ENCODE measurements at regions not wholly inside any gene's neighbourhood (a gene's known extent, or its start where the extent isn't known, plus 50 kb on each side); places are given as distances from the start of the nearest gene placed in this dataset.

DNA sequence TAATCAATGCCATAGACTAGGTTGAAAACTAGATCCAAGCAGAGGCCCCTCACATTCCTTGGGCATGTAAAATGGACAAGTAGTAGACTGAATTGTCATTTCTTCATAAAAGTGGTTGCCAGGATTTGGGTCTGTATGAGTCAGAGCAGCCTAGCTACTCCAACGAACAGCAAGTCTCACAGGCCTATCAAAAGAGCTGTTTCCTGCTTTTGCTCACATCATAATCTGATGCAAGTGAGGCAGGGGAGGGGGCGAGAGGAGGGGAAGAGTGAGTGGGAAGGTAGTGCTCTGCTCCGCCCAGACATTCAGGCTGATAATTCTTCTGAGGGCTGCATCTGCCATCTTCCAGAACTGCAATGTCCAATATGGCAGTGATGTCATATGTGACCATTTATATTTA is 228.9 kb upstream of the PRICKLE2 start:
- ATAC-seq: no peak

More for the DNA sequence above, 228.9 kb upstream of the PRICKLE2 start:
- no peak overlapping the region for H2AFZ ChIP-seq (ENCODE audit: low read depth, low read length)
- no peak for DNase-seq (ENCODE audit: extremely low read depth in 1 of 4, low spot score in 3 of 4)
- H3K27ac ChIP-seq (ENCODE audit: extremely low read depth, low read depth, low read length): no peak overlapping the region
- ChIA-PET CTCF (ENCODE audit: low intra/inter-chr PET ratio) (no interaction called here), POLR2A (no interaction called here)
- no peaks in the 10 kb centered on the region for H3K9me1 ChIP-seq (ENCODE audit: control insufficient read depth, insufficient read depth, low read length)
- no peaks in the 10 kb centered on the region for H3K79me2 ChIP-seq (ENCODE audit: control insufficient read depth, insufficient read depth, low read length)
- H3K4me2 ChIP-seq (ENCODE audit: insufficient read depth, low read length): no peak overlapping the region
- H3K36me3 ChIP-seq (ENCODE audit: control insufficient read depth, insufficient read depth, low read length): no peaks in the 10 kb centered on the region
- FAIRE-seq: no peak
- H3K4me1 ChIP-seq (replicated peaks in 1 of 2; ENCODE audit: control insufficient read depth in 2 of 2, insufficient read depth in 2 of 2, low read length in 2 of 2): no peaks in the 10 kb centered on the region
- TF ChIP-seq, protein P1, sequence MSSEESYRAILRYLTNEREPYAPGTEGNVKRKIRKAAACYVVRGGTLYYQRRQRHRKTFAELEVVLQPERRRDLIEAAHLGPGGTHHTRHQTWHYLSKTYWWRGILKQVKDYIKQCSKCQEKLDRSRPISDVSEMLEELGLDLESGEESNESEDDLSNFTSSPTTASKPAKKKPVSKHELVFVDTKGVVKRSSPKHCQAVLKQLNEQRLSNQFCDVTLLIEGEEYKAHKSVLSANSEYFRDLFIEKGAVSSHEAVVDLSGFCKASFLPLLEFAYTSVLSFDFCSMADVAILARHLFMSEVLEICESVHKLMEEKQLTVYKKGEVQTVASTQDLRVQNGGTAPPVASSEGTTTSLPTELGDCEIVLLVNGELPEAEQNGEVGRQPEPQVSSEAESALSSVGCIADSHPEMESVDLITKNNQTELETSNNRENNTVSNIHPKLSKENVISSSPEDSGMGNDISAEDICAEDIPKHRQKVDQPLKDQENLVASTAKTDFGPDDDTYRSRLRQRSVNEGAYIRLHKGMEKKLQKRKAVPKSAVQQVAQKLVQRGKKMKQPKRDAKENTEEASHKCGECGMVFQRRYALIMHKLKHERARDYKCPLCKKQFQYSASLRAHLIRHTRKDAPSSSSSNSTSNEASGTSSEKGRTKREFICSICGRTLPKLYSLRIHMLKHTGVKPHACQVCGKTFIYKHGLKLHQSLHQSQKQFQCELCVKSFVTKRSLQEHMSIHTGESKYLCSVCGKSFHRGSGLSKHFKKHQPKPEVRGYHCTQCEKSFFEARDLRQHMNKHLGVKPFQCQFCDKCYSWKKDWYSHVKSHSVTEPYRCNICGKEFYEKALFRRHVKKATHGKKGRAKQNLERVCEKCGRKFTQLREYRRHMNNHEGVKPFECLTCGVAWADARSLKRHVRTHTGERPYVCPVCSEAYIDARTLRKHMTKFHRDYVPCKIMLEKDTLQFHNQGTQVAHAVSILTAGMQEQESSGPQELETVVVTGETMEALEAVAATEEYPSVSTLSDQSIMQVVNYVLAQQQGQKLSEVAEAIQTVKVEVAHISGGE (CRISPR knock-in tag; IDR thresholded peaks at IDR 0.05): peak in 1 of 3 experiments; percentile 71; a peak in 2 of 6 replicates
- no peak for TF ChIP-seq SNIP1 (IDR thresholded peaks at IDR 0.05; ENCODE audit: low read depth)
- TF ChIP-seq MYNN (IDR thresholded peaks at IDR 0.05): no peak
- no peak for TF ChIP-seq MYNN (CRISPR knock-in tag; IDR thresholded peaks at IDR 0.05)
- TF ChIP-seq, protein P2, sequence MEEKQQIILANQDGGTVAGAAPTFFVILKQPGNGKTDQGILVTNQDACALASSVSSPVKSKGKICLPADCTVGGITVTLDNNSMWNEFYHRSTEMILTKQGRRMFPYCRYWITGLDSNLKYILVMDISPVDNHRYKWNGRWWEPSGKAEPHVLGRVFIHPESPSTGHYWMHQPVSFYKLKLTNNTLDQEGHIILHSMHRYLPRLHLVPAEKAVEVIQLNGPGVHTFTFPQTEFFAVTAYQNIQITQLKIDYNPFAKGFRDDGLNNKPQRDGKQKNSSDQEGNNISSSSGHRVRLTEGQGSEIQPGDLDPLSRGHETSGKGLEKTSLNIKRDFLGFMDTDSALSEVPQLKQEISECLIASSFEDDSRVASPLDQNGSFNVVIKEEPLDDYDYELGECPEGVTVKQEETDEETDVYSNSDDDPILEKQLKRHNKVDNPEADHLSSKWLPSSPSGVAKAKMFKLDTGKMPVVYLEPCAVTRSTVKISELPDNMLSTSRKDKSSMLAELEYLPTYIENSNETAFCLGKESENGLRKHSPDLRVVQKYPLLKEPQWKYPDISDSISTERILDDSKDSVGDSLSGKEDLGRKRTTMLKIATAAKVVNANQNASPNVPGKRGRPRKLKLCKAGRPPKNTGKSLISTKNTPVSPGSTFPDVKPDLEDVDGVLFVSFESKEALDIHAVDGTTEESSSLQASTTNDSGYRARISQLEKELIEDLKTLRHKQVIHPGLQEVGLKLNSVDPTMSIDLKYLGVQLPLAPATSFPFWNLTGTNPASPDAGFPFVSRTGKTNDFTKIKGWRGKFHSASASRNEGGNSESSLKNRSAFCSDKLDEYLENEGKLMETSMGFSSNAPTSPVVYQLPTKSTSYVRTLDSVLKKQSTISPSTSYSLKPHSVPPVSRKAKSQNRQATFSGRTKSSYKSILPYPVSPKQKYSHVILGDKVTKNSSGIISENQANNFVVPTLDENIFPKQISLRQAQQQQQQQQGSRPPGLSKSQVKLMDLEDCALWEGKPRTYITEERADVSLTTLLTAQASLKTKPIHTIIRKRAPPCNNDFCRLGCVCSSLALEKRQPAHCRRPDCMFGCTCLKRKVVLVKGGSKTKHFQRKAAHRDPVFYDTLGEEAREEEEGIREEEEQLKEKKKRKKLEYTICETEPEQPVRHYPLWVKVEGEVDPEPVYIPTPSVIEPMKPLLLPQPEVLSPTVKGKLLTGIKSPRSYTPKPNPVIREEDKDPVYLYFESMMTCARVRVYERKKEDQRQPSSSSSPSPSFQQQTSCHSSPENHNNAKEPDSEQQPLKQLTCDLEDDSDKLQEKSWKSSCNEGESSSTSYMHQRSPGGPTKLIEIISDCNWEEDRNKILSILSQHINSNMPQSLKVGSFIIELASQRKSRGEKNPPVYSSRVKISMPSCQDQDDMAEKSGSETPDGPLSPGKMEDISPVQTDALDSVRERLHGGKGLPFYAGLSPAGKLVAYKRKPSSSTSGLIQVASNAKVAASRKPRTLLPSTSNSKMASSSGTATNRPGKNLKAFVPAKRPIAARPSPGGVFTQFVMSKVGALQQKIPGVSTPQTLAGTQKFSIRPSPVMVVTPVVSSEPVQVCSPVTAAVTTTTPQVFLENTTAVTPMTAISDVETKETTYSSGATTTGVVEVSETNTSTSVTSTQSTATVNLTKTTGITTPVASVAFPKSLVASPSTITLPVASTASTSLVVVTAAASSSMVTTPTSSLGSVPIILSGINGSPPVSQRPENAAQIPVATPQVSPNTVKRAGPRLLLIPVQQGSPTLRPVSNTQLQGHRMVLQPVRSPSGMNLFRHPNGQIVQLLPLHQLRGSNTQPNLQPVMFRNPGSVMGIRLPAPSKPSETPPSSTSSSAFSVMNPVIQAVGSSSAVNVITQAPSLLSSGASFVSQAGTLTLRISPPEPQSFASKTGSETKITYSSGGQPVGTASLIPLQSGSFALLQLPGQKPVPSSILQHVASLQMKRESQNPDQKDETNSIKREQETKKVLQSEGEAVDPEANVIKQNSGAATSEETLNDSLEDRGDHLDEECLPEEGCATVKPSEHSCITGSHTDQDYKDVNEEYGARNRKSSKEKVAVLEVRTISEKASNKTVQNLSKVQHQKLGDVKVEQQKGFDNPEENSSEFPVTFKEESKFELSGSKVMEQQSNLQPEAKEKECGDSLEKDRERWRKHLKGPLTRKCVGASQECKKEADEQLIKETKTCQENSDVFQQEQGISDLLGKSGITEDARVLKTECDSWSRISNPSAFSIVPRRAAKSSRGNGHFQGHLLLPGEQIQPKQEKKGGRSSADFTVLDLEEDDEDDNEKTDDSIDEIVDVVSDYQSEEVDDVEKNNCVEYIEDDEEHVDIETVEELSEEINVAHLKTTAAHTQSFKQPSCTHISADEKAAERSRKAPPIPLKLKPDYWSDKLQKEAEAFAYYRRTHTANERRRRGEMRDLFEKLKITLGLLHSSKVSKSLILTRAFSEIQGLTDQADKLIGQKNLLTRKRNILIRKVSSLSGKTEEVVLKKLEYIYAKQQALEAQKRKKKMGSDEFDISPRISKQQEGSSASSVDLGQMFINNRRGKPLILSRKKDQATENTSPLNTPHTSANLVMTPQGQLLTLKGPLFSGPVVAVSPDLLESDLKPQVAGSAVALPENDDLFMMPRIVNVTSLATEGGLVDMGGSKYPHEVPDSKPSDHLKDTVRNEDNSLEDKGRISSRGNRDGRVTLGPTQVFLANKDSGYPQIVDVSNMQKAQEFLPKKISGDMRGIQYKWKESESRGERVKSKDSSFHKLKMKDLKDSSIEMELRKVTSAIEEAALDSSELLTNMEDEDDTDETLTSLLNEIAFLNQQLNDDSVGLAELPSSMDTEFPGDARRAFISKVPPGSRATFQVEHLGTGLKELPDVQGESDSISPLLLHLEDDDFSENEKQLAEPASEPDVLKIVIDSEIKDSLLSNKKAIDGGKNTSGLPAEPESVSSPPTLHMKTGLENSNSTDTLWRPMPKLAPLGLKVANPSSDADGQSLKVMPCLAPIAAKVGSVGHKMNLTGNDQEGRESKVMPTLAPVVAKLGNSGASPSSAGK (IDR thresholded peaks at IDR 0.05): no peak
- no peak overlapping the region for H3K9ac ChIP-seq (ENCODE audit: insufficient read depth in 1 of 2, low read depth in 2 of 2, low read length in 2 of 2)
- WGBS (ENCODE audit: insufficient coverage, low coverage, missing lambda C conversion rate): 0% methylated on average over 3 of the region's 3 CpGs
- H3K9me3 ChIP-seq (replicated peaks; ENCODE audit: control insufficient read depth, insufficient read depth, low read depth, low read length): no peaks in the 10 kb centered on the region
- H3K27me3 ChIP-seq (ENCODE audit: control insufficient read depth in 2 of 2, insufficient read depth in 2 of 2, low read length in 2 of 2): no peaks in the 10 kb centered on the region; a peak in 1 of 5 replicates
- in situ Hi-C loops (cut with MboI) (no loop called here), intact Hi-C loops (cut with micrococcal nuclease) (no loop called here)
- no peaks in the 10 kb centered on the region for H4K20me1 ChIP-seq (replicated peaks; ENCODE audit: control insufficient read depth, insufficient read depth, low read length)
- no TSS peak for BruUV-seq (replicated peaks)
- H3K4me3 ChIP-seq: no peak overlapping the region
